ENCODE measurements at regions not wholly inside any gene's neighbourhood (a gene's known extent, or its start where the extent isn't known, plus 50 kb on each side); places are given as distances from the start of the nearest gene placed in this dataset.

DNA sequence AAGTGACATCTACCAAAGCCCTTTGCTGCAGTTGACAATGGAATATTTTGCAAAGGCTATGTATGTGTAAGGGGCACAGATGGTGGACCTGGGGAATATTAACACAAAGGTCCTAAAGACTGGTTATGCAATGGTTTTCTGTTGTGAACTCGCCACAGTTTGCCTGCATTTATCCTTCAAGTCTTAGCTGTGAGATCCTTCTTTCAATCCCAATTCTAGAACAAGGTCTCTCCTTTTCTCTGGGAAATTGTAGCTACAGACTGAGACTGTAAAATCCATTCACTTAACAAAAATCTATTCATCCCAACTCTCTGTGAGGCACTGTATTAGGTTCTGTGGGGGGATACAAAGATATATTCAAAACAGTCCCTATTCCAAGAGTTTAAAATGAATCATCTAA, 250.4 kb downstream of the GPM6A start:
- H3K9me3 ChIP-seq = no peaks in the 10 kb centered on the region
- DNase-seq (ENCODE audit: low read depth in 1 of 2, low spot score in 1 of 2) (no peak), ATAC-seq (no peak), FAIRE-seq (no peak)
- WGBS (ENCODE audit: missing lambda C conversion rate) = 23% methylated on average over 1 of the region's 1 CpG
- H3K27ac ChIP-seq = no peak overlapping the region
- TF ChIP-seq EP300 (IDR thresholded peaks at IDR 0.05) = no peak
- TF ChIP-seq HMGXB4 (CRISPR knock-in tag; IDR thresholded peaks at IDR 0.05; ENCODE audit: borderline replicate concordance) = no peak
- no peak for TF ChIP-seq POLR2A (IDR thresholded peaks at IDR 0.05; ENCODE audit: low read length)
- no peak for TF ChIP-seq HES2 (IDR thresholded peaks at IDR 0.05)
- TF ChIP-seq SMC3 (IDR thresholded peaks at IDR 0.05) = no peak
- TF ChIP-seq, protein P1, sequence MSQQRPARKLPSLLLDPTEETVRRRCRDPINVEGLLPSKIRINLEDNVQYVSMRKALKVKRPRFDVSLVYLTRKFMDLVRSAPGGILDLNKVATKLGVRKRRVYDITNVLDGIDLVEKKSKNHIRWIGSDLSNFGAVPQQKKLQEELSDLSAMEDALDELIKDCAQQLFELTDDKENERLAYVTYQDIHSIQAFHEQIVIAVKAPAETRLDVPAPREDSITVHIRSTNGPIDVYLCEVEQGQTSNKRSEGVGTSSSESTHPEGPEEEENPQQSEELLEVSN (IDR thresholded peaks at IDR 0.05; ENCODE audit: borderline replicate concordance, low read depth) = no peak
- no peak for TF ChIP-seq EHF (CRISPR knock-in tag; IDR thresholded peaks at IDR 0.05)
- TF ChIP-seq, protein P2, sequence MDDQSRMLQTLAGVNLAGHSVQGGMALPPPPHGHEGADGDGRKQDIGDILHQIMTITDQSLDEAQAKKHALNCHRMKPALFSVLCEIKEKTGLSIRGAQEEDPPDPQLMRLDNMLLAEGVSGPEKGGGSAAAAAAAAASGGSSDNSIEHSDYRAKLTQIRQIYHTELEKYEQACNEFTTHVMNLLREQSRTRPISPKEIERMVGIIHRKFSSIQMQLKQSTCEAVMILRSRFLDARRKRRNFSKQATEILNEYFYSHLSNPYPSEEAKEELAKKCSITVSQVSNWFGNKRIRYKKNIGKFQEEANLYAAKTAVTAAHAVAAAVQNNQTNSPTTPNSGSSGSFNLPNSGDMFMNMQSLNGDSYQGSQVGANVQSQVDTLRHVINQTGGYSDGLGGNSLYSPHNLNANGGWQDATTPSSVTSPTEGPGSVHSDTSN (IDR thresholded peaks at IDR 0.05) = no peak
- TF ChIP-seq RFX5 (IDR thresholded peaks at IDR 0.05) = no peak
- TF ChIP-seq BCL3 (IDR thresholded peaks at IDR 0.05) = no peak
- TF ChIP-seq ESRRA (IDR thresholded peaks at IDR 0.05; ENCODE audit: borderline replicate concordance, low read length) = no peak
- TF ChIP-seq FOSB (CRISPR knock-in tag; IDR thresholded peaks at IDR 0.05) = no peak
- TF ChIP-seq RNF2 (IDR thresholded peaks at IDR 0.05; ENCODE audit: borderline replicate concordance, low read depth) = no peak
- TF ChIP-seq USF2 (IDR thresholded peaks at IDR 0.05) = no peak
- no peak for TF ChIP-seq HDAC2 (IDR thresholded peaks at IDR 0.05)
- no peak for TF ChIP-seq HEYL (CRISPR knock-in tag; IDR thresholded peaks at IDR 0.05)
- TF ChIP-seq CTCF (IDR thresholded peaks at IDR 0.05) = no peak
- ChIA-PET CTCF (no interaction called here), POLR2A (no interaction called here)
- H3K4me1 ChIP-seq = no peaks in the 10 kb centered on the region
- H3K4me2 ChIP-seq = no peak overlapping the region
- H3K4me3 ChIP-seq = no peak overlapping the region

DNA sequence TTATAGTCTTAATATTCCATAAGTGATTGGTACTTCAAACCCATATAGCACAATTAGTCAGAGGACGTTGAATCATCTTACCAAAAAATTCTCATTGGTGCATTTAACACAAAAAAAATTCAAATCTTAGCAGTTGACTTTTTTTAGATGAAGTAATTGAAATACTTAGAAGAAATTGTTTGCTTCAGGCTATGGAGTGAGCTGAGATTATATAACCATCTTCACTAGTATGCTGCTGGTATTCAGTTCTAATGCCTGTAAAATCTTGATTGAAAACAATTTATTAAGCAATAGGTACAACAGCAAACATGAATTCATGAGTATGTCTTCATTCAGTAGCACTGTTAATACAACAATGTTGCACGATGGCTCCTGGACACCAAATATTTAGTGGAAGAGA, 250.0 kb downstream of the GPM6A start:
- Histone ChIP-seq H3K4me3 (no peak overlapping the region), H3K9me3 (no peaks in the 10 kb centered on the region), H3K4me2 (no peak overlapping the region), H3K27ac (no peak overlapping the region), H3K4me1 (no peaks in the 10 kb centered on the region)
- ChIA-PET POLR2A (no interaction called here), CTCF (no interaction called here)
- FAIRE-seq (no peak), DNase-seq (ENCODE audit: low read depth in 1 of 2, low spot score in 1 of 2) (no peak), ATAC-seq (no peak)
- WGBS (ENCODE audit: missing lambda C conversion rate) = 17% methylated on average over 2 of the region's 2 CpGs
- TF ChIP-seq KDM1A (IDR thresholded peaks at IDR 0.05; ENCODE audit: low read depth) (no peak), NR3C1 (IDR thresholded peaks at IDR 0.05) (no peak), ZSCAN20 (CRISPR knock-in tag; IDR thresholded peaks at IDR 0.05) (no peak), SREBF2 (IDR thresholded peaks at IDR 0.05) (no peak), HOXA7 (CRISPR knock-in tag; IDR thresholded peaks at IDR 0.05) (no peak), RAD21 (conservative IDR thresholded peaks at IDR 0.05 in 1 of 2, IDR thresholded peaks at IDR 0.05 in 1 of 2) (no peak), CHD2 (IDR thresholded peaks at IDR 0.05; ENCODE audit: low read length, partially characterized antibody) (no peak), FOSB (CRISPR knock-in tag; IDR thresholded peaks at IDR 0.05) (no peak), RFX5 (IDR thresholded peaks at IDR 0.05) (no peak), BHLHE40 (IDR thresholded peaks at IDR 0.05; ENCODE audit: low read depth, low read length) (no peak), REST (IDR thresholded peaks at IDR 0.05) (no peak)
- TF ChIP-seq, protein P2 (IDR thresholded peaks at IDR 0.05) = no peak
